Activated CD8-positive, alpha-beta memory T cell treated with anti-CD3 and anti-CD28 coated beads, Interleukin-2, amount 50 U/mL, for 48 hours (primary cell): ENCODE measurements at regions not wholly inside any gene's neighbourhood (a gene's known extent, or its start where the extent isn't known, plus 50 kb on each side); places are given as distances from the start of the nearest gene placed in this dataset.

ENCODE experiments used
- DNase-seq: peaks from one replicate; pipeline ENCODE4 v3.0.0-alpha.2; 2020

DNA sequence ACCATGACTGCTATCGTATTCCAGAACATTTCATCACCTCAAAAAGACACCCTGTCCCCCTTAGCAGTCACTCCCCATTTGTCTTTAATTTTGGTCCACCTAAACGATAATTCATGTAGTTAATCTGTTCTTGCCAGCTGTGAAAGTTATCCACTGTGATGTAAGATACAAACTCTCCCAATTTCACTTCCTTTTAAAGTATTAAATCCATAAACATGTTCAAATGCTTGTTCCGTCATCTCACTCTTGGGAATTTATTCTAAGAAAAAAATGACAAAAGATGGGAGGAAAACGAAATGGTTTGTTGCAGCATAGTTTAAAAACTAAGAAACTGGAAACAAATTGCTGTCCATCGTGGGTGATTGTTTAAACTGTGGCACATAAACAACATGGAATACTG lies 53.7 kb upstream of the IRF2 start:
- DNase-seq: no peak

- DNase-seq: no peak
These were observed 51.9 kb upstream of the IRF2 start for GRCh38 chr4:184526228-184526627.
